Dendritic cell treated with granulocyte-macrophage colony-stimulating factor and Interleukin-4, amounts not matched to agents 40 ng/mL and 50 ng/mL, for 4 days (primary cell): ENCODE measurements at regions not wholly inside any gene's neighbourhood (a gene's known extent, or its start where the extent isn't known, plus 50 kb on each side); places are given as distances from the start of the nearest gene placed in this dataset.

Source experiments
- H3K27ac Mint-ChIP-seq: one replicate; pipeline ENCODE4 v1.8.0; 2022; ENCODE audit warnings: mild to moderate bottlenecking, mixed read lengths
- H3K27me3 Mint-ChIP-seq: one replicate; pipeline ENCODE4 v1.8.0; 2022; ENCODE audit warnings: mild to moderate bottlenecking, mixed read lengths
- H3K36me3 Mint-ChIP-seq: one replicate; pipeline ENCODE4 v1.8.0; 2022; ENCODE audit warnings: low read depth, mixed read lengths
- H3K4me1 Mint-ChIP-seq: one replicate; pipeline ENCODE4 v1.8.0; 2022; ENCODE audit warnings: low read depth, mixed read lengths
- H3K4me3 Mint-ChIP-seq: one replicate; pipeline ENCODE4 v1.8.0; 2022; ENCODE audit warnings: mild to moderate bottlenecking, moderate library complexity, mixed read lengths
- H3K9me3 Mint-ChIP-seq: one replicate; pipeline ENCODE4 v1.8.0; 2022; ENCODE audit warnings: mixed read lengths
- intact Hi-C: fragments of 100-400 bp; cut with micrococcal nuclease; formaldehyde crosslinking; loops from one replicate; pipeline ENCODE4 v1.15.0; 2022

GRCh38 chr11:15651033-15651432, 536.3 kb downstream of the INSC start:
- Mint-ChIP-seq H3K4me3 (peak overlapping the region; percentile 64), H3K27ac (peak overlapping the region; percentile 77), H3K4me1 (peaks cover 22% of the 10 kb centered on the region), H3K27me3 (peaks cover 49% of the 10 kb centered on the region), H3K9me3 (no peaks in the 10 kb centered on the region), H3K36me3 (no peaks in the 10 kb centered on the region)
- intact Hi-C loops: loop anchor here (2.0 to 10.0 kb wide), 6 partner anchors 91 to 1084 kb away; partner anchors contain the start of gene C11orf58

GRCh38 chr11:15651816-15652215, 537.1 kb downstream of the INSC start:
- Mint-ChIP-seq H3K4me1 (peaks cover 22% of the 10 kb centered on the region), H3K36me3 (no peaks in the 10 kb centered on the region), H3K27ac (no peak overlapping the region), H3K9me3 (no peaks in the 10 kb centered on the region), H3K4me3 (no peak overlapping the region), H3K27me3 (peaks cover 56% of the 10 kb centered on the region)
- intact Hi-C loops: loop anchor here (2.0 to 10.0 kb wide), 6 partner anchors 90 to 1083 kb away; partner anchors contain the start of gene C11orf58

GRCh38 chr11:15653191-15653710, 538.5 kb downstream of the INSC start:
- Mint-ChIP-seq H3K4me3 (no peak overlapping the region), H3K27me3 (peaks cover 53% of the 10 kb centered on the region), H3K9me3 (no peaks in the 10 kb centered on the region), H3K36me3 (no peaks in the 10 kb centered on the region), H3K27ac (no peak overlapping the region), H3K4me1 (peaks cover 22% of the 10 kb centered on the region)
- intact Hi-C loops: loop anchor here (5.0 to 10.0 kb wide), 4 partner anchors 89 to 1082 kb away; partner anchors contain the start of gene C11orf58

GRCh38 chr11:15654451-15654850, 539.7 kb downstream of the INSC start:
- Mint-ChIP-seq H3K27ac (no peak overlapping the region), H3K27me3 (peaks cover 51% of the 10 kb centered on the region), H3K9me3 (no peaks in the 10 kb centered on the region), H3K4me1 (peaks cover 22% of the 10 kb centered on the region), H3K4me3 (no peak overlapping the region), H3K36me3 (no peaks in the 10 kb centered on the region)
- intact Hi-C loops: loop anchor here (5.0 to 10.0 kb wide), 4 partner anchors 88 to 1080 kb away; partner anchors contain the start of gene C11orf58

GRCh38 chr11:15655552-15655951, 540.8 kb downstream of the INSC start:
- Mint-ChIP-seq H3K27ac (no peak overlapping the region), H3K4me1 (peaks cover 19% of the 10 kb centered on the region), H3K9me3 (no peaks in the 10 kb centered on the region), H3K36me3 (no peaks in the 10 kb centered on the region), H3K4me3 (no peak overlapping the region), H3K27me3 (peaks cover 50% of the 10 kb centered on the region)
- intact Hi-C loops: loop anchor here (10.0 kb wide), 1 partner anchor 1079 kb away; the partner anchor contains the start of gene C11orf58

GRCh38 chr11:15657264-15657663, 542.5 kb downstream of the INSC start:
- no peak overlapping the region for H3K27ac Mint-ChIP-seq
- peaks cover 10% of the 10 kb centered on the region for H3K4me1 Mint-ChIP-seq
- H3K36me3 Mint-ChIP-seq: no peaks in the 10 kb centered on the region
- H3K9me3 Mint-ChIP-seq: no peaks in the 10 kb centered on the region
- peaks cover 38% of the 10 kb centered on the region for H3K27me3 Mint-ChIP-seq
- H3K4me3 Mint-ChIP-seq: no peak overlapping the region
- intact Hi-C loops: loop anchor here (10.0 kb wide), 1 partner anchor 1078 kb away; the partner anchor contains the start of gene C11orf58

- Mint-ChIP-seq H3K36me3 (no peaks in the 10 kb centered on the region), H3K4me3 (no peak overlapping the region), H3K27me3 (peaks cover 27% of the 10 kb centered on the region), H3K4me1 (peaks cover 11% of the 10 kb centered on the region), H3K27ac (no peak overlapping the region), H3K9me3 (no peaks in the 10 kb centered on the region)
- intact Hi-C loops: no loop called here
Measured at GRCh38 chr11:15660496-15660895, 545.8 kb downstream of the INSC start.

GRCh38 chr11:15662285-15662684, 547.6 kb downstream of the INSC start:
- H3K9me3 Mint-ChIP-seq: peaks cover 5% of the 10 kb centered on the region
- peaks cover 19% of the 10 kb centered on the region for H3K27me3 Mint-ChIP-seq
- no peak overlapping the region for H3K4me3 Mint-ChIP-seq
- no peak overlapping the region for H3K27ac Mint-ChIP-seq
- intact Hi-C loops: no loop called here
- H3K4me1 Mint-ChIP-seq: peaks cover 11% of the 10 kb centered on the region
- no peaks in the 10 kb centered on the region for H3K36me3 Mint-ChIP-seq

GRCh38 chr11:15663777-15664218, 549.1 kb downstream of the INSC start:
- no peak overlapping the region for H3K4me3 Mint-ChIP-seq
- H3K9me3 Mint-ChIP-seq: peaks cover 7% of the 10 kb centered on the region
- H3K27ac Mint-ChIP-seq: no peak overlapping the region
- H3K36me3 Mint-ChIP-seq: no peaks in the 10 kb centered on the region
- H3K27me3 Mint-ChIP-seq: peaks cover 22% of the 10 kb centered on the region
- intact Hi-C loops: no loop called here
- H3K4me1 Mint-ChIP-seq: peaks cover 11% of the 10 kb centered on the region

- Mint-ChIP-seq H3K27me3 (peaks cover 28% of the 10 kb centered on the region), H3K4me3 (no peak overlapping the region), H3K36me3 (no peaks in the 10 kb centered on the region), H3K9me3 (peaks cover 7% of the 10 kb centered on the region), H3K4me1 (peaks cover 11% of the 10 kb centered on the region), H3K27ac (no peak overlapping the region)
- intact Hi-C loops: no loop called here
Measured at GRCh38 chr11:15665368-15665871, 550.7 kb downstream of the INSC start.

- Mint-ChIP-seq H3K4me3 (no peak overlapping the region), H3K36me3 (no peaks in the 10 kb centered on the region), H3K4me1 (peaks cover 5% of the 10 kb centered on the region), H3K27ac (no peak overlapping the region), H3K27me3 (peaks cover 38% of the 10 kb centered on the region), H3K9me3 (peaks cover 7% of the 10 kb centered on the region)
- intact Hi-C loops: no loop called here
Measured at GRCh38 chr11:15667127-15667725, 552.5 kb downstream of the INSC start.

GRCh38 chr11:15668718-15669117, 554.0 kb downstream of the INSC start:
- no peaks in the 10 kb centered on the region for H3K36me3 Mint-ChIP-seq
- no peaks in the 10 kb centered on the region for H3K4me1 Mint-ChIP-seq
- peaks cover 33% of the 10 kb centered on the region for H3K27me3 Mint-ChIP-seq
- intact Hi-C loops: no loop called here
- H3K9me3 Mint-ChIP-seq: peaks cover 7% of the 10 kb centered on the region
- H3K4me3 Mint-ChIP-seq: no peak overlapping the region
- no peak overlapping the region for H3K27ac Mint-ChIP-seq

- peaks cover 29% of the 10 kb centered on the region for H3K27me3 Mint-ChIP-seq
- H3K9me3 Mint-ChIP-seq: peaks cover 7% of the 10 kb centered on the region
- H3K27ac Mint-ChIP-seq: peak overlapping the region; percentile 10
- intact Hi-C loops: no loop called here
- no peak overlapping the region for H3K4me3 Mint-ChIP-seq
- no peaks in the 10 kb centered on the region for H3K4me1 Mint-ChIP-seq
- no peaks in the 10 kb centered on the region for H3K36me3 Mint-ChIP-seq
Measured at GRCh38 chr11:15670520-15671070, 555.9 kb downstream of the INSC start.

- Mint-ChIP-seq H3K4me1 (no peaks in the 10 kb centered on the region), H3K27ac (peak overlapping the region; percentile 10), H3K9me3 (peaks cover 7% of the 10 kb centered on the region), H3K4me3 (no peak overlapping the region), H3K27me3 (peaks cover 28% of the 10 kb centered on the region), H3K36me3 (no peaks in the 10 kb centered on the region)
- intact Hi-C loops: no loop called here
Measured at GRCh38 chr11:15671216-15671615, 556.5 kb downstream of the INSC start.
